GM21786 (cell line): ENCODE measurements at regions not wholly inside any gene's neighbourhood (a gene's known extent, or its start where the extent isn't known, plus 50 kb on each side); places are given as distances from the start of the nearest gene placed in this dataset.

Experiments used
- ATAC-seq: cut with Tn5 transposase; IDR thresholded peaks from one replicate; pipeline ENCODE4 v1.9.1; 2021; ENCODE audit not compliant: unreplicated experiment

- no peak for ATAC-seq
These were observed 983.2 kb downstream of the CDH11 start for GRCh38 chr16:64138621-64139020.

DNA sequence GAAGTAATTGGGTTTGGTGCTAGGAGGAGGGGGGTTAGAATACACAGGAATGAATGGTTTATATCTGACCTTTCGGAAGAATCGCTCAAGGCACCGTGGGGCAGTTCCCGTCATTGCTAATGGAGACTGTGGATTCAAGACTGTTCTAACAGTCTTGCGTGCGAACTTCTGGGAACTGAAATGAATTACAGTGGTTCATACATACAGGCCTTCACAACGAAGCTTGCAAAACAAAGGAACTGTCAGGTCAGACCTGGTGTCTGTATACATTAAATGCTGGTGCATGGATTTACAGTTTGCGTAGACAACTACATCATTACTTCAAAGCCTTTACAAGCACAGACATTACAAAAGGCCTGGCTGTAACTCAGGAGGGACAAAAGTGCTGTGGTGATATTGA is 983.9 kb downstream of the CDH11 start:
- no peak for ATAC-seq

GRCh38 chr16:64136743-64137142 is 985.1 kb downstream of the CDH11 start:
- ATAC-seq, result no peak

GRCh38 chr16:64136314-64136713 is 985.5 kb downstream of the CDH11 start:
- no peak for ATAC-seq

DNA sequence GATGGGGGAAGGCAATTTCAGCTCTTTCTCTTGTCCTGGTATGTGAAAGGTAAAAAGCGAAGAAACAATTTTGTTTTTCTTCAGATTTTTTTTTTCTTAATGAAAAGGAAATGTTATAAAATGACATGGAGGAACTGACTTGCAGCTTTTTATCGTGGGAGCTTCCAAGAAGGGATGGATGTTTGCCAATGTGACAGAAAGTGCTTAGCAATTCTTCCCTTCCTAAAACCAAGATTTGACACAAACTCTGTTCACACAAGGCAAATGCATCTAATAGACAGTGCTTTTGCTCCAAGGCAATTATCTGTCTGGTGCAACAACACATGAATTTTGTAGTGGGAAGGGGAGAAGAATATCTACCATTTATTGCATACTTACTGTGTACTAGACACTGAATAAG is 988.5 kb downstream of the CDH11 start:
- no peak for ATAC-seq

DNA sequence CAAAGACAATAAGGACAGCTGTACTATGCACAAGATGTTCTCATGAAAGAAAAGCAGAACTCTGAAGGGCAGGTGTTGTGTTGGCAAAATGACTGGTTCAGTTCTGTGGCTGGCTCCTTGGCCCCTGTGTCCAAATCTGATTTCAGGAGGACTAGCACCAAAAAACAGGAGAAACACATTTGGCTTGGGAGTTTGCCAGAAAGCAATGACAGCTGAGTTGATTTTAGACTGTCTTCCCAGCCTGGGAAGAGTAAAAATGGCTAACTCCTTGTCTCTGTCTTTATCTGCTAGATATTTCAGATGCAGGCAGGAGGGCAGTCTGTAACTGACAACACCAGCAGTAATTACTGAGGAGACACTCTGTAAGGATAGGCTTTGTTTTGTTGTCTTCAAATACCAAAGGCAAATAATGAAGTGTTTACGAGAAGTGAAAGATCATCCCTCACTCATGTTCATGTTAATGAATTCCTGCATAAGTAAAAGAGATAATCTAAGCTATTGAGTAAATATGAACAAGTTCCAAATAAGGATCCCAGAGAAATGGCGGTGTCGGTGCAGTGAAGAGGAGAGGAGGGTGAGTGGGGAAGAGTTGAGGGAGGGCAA is 989.0 kb downstream of the CDH11 start:
- no peak for ATAC-seq

- ATAC-seq, result no peak
These were observed 989.7 kb downstream of the CDH11 start for GRCh38 chr16:64132190-64132589.

DNA sequence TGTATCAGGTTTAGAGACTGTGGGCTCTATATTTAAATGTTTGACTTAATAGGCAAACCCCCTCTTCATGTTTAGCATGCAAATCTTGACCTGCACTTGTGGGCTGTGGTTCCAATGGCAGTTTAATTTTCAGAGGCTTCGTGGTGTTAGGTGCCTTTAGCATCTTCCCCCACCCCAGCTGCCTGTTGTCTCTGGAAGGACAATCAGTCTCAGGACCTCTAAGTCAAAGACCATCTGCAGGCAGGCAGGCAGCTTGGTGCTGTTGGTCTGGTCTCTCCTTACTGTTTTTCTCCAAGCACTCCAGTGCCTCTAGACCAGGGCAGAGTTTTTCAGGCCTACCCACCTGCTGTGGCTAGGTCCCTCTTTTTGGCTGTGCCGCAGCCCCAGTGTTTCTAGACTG is 990.4 kb downstream of the CDH11 start:
- ATAC-seq, result no peak

- ATAC-seq, result no peak
These were observed 991.7 kb downstream of the CDH11 start for GRCh38 chr16:64130140-64130539.

DNA sequence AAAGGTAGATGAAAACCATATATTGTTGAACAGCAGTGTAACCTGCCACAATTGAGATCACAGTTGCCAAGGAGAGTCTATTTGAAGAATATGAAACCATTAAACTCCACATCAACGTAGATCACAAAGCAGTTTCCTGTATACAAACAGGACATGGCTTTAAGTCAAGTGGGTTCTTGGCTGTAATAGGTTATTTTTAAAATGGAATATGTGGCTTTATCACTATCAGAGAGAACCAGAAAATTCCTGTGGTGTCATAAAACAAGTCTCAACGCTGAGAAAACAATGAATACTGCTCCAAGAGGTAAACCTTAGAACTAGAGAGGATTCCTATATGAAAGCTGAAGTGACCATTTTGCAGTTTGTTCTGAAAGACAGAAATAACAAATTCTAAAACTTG is 999.7 kb downstream of the CDH11 start:
- ATAC-seq, result no peak

DNA sequence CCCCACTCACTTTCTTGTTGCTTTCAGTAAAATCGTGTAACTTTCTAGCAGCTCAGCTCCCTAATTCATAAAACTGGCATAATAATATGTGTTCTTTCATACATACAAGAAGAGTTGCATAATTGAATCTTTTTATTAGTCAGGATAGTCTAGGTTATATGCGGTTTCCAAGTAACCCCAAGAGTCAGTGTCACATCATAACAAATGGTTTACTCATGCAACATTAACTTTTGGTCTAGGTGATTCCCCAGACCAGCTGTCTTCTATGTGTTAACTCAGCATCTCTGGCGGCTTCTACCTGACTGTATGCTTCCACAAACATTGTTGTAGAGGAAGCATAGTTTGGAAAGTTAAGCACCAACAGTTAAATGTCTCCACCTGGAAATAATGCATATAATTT is 1000.4 kb downstream of the CDH11 start:
- no peak for ATAC-seq

DNA sequence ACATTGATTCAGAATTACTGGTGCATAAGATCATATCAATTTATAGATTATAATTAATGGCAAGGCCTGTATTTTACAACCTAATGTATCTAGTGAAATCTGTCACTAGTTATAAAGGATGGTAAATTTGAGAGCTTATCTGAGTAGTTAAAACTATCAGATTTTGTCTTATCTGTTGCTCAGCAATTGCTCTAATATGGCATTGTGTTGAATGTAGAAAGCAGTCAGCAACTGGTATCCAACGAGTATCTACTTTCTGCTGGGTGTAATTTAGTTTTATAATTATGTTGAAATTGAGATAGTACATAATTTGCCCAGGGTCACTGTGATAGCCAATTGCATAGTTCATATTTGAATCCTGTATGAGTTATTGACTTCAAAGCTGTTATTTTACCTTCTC is 1005.7 kb downstream of the CDH11 start:
- ATAC-seq, result no peak

- ATAC-seq, result no peak
These were observed 1012.6 kb downstream of the CDH11 start for GRCh38 chr16:64109241-64109640.

- ATAC-seq, result no peak
These were observed 1019.2 kb downstream of the CDH11 start for GRCh38 chr16:64102654-64103053.

- ATAC-seq, result no peak
These were observed 1023.4 kb downstream of the CDH11 start for GRCh38 chr16:64098451-64098850.

DNA sequence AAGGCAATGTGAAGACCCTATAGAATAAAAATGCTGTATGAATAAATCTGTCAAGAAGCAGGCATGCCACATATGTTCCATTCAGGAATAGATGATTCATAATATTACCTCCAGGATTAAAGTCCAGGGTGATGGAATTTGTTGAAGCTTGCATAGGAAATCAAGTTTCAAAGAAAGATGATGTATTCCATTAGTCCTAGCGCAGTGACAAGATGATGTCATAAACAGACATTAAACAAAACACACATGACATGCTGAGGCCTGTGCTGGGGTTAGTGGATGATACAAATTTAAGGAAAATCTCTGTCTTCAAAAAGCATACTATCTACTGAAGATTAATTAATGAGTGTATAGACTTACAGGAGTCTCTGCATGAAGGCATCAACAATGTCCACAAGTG is 1025.2 kb downstream of the CDH11 start:
- no peak for ATAC-seq

- ATAC-seq, result no peak
These were observed 1026.8 kb downstream of the CDH11 start for GRCh38 chr16:64094992-64095634.

DNA sequence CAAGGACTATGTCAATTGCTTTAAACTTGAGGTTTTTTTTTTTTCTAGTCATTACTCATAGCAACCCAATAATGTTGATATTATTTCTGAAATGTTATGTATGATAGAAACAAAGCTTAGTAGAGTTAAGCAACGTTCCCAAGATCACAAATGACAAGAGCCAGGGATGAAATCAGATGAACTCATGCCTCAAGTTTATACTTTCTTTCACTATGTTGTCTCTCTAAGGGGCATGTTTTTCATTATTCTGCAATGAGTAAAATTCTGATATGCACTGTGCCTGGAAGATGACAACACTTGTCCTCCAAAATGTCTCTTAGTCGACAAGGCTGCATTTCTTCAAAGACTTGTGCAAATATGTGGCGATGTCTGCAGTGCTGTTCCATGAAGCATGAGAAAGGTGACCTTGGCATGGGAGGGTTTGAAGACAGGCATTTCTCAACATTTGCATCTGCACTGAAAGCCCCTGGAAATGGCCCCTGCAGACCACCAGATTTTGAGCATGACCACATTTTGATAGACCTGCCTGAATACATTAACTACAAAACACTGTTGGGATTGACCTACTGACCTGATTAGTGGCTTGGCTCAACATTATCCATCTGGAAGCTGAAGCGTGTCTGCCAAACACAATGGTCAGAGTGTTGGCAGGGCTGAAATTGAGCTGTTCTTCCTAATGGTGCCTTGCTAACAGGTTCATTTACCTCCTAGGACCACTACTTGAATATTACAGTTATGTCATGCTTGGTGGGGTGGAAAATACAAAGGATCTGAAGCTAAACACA is 1027.5 kb downstream of the CDH11 start:
- ATAC-seq, result no peak

GRCh38 chr16:64092271-64092670 is 1029.6 kb downstream of the CDH11 start:
- no peak for ATAC-seq

GRCh38 chr16:64090327-64090726 is 1031.5 kb downstream of the CDH11 start:
- no peak for ATAC-seq

GRCh38 chr16:64089697-64090096 is 1032.2 kb downstream of the CDH11 start:
- no peak for ATAC-seq

GRCh38 chr16:64088838-64089237 is 1033.0 kb downstream of the CDH11 start:
- no peak for ATAC-seq
